Chondrocyte (in vitro differentiated cells): ENCODE measurements at regions not wholly inside any gene's neighbourhood (a gene's known extent, or its start where the extent isn't known, plus 50 kb on each side); places are given as distances from the start of the nearest gene placed in this dataset.

ENCODE experiments used
- DNase-seq: peaks from one replicate; pipeline ENCODE4 v3.0.0; 2021; ENCODE audit warnings: mixed read lengths, low spot score
- H3K27ac Mint-ChIP-seq: one replicate; pipeline ENCODE4 v1.8.0; 2021; ENCODE audit warnings: mild to moderate bottlenecking, moderate library complexity, mixed read lengths; ENCODE audit not compliant: unreplicated experiment
- H3K27me3 Mint-ChIP-seq: 2 replicates; pipeline ENCODE4 v1.8.0; 2021; ENCODE audit warnings: low read depth, mixed read lengths
- H3K36me3 Mint-ChIP-seq: 2 replicates; pipeline ENCODE4 v1.8.0; 2021; ENCODE audit warnings: low read depth, mixed read lengths
- H3K4me1 Mint-ChIP-seq: 2 replicates; pipeline ENCODE4 v1.8.0; 2021; ENCODE audit warnings: low read depth, mild to moderate bottlenecking, mixed read lengths
- H3K4me3 Mint-ChIP-seq: one replicate; pipeline ENCODE4 v1.8.0; 2021; ENCODE audit warnings: mild to moderate bottlenecking, moderate library complexity, mixed read lengths; ENCODE audit not compliant: unreplicated experiment
- H3K9me3 Mint-ChIP-seq: 2 replicates; pipeline ENCODE4 v1.8.0; 2021; ENCODE audit warnings: low read depth, mixed read lengths
- CTCF ChIP-seq: fragments of 200-600 bp; sonication (generic); IDR thresholded peaks from 2 replicates; pipeline ENCODE4 v1.5.0; 2021; ENCODE audit warnings: antibody characterized with exemption, mild to moderate bottlenecking, moderate library complexity

GRCh38 chr7:113483657-113484056 is 365.3 kb upstream of the SMIM30 start:
- Mint-ChIP-seq H3K27me3 (no peaks in the 10 kb centered on the region), H3K36me3 (no peaks in the 10 kb centered on the region), H3K4me1 (no peaks in the 10 kb centered on the region), H3K9me3 (peaks cover 10% of the 10 kb centered on the region), H3K4me3 (no peak overlapping the region), H3K27ac (no peak overlapping the region)
- no peak for DNase-seq
- no peak for TF ChIP-seq CTCF

- H3K27me3 Mint-ChIP-seq = no peaks in the 10 kb centered on the region
- no peak for TF ChIP-seq CTCF
- DNase-seq = no peak
- no peaks in the 10 kb centered on the region for H3K4me1 Mint-ChIP-seq
- no peak overlapping the region for H3K27ac Mint-ChIP-seq
- H3K36me3 Mint-ChIP-seq = no peaks in the 10 kb centered on the region
- no peak overlapping the region for H3K4me3 Mint-ChIP-seq
- H3K9me3 Mint-ChIP-seq = peaks cover 5% of the 10 kb centered on the region
Observed at GRCh38 chr7:113480537-113480936, 362.2 kb upstream of the SMIM30 start.

GRCh38 chr7:113464096-113464855 is 345.9 kb upstream of the SMIM30 start:
- peaks cover 7% of the 10 kb centered on the region for H3K9me3 Mint-ChIP-seq
- H3K36me3 Mint-ChIP-seq = no peaks in the 10 kb centered on the region
- no peaks in the 10 kb centered on the region for H3K27me3 Mint-ChIP-seq
- DNase-seq = no peak
- no peak for TF ChIP-seq CTCF
- no peaks in the 10 kb centered on the region for H3K4me1 Mint-ChIP-seq
- H3K4me3 Mint-ChIP-seq = no peak overlapping the region
- no peak overlapping the region for H3K27ac Mint-ChIP-seq

GRCh38 chr7:113460067-113460466 is 341.7 kb upstream of the SMIM30 start:
- Mint-ChIP-seq H3K4me1 (no peaks in the 10 kb centered on the region), H3K36me3 (no peaks in the 10 kb centered on the region), H3K9me3 (no peaks in the 10 kb centered on the region), H3K27ac (no peak overlapping the region), H3K4me3 (no peak overlapping the region), H3K27me3 (peaks cover 8% of the 10 kb centered on the region)
- DNase-seq = no peak
- no peak for TF ChIP-seq CTCF

- H3K4me3 Mint-ChIP-seq = no peak overlapping the region
- peaks cover 8% of the 10 kb centered on the region for H3K27me3 Mint-ChIP-seq
- DNase-seq = no peak
- TF ChIP-seq CTCF = no peak
- H3K4me1 Mint-ChIP-seq = no peaks in the 10 kb centered on the region
- H3K27ac Mint-ChIP-seq = no peak overlapping the region
- no peaks in the 10 kb centered on the region for H3K36me3 Mint-ChIP-seq
- H3K9me3 Mint-ChIP-seq = no peaks in the 10 kb centered on the region
Observed at GRCh38 chr7:113456533-113456932, 338.2 kb upstream of the SMIM30 start.
